ENCODE measurements at regions not wholly inside any gene's neighbourhood (a gene's known extent, or its start where the extent isn't known, plus 50 kb on each side); places are given as distances from the start of the nearest gene placed in this dataset.

DNA sequence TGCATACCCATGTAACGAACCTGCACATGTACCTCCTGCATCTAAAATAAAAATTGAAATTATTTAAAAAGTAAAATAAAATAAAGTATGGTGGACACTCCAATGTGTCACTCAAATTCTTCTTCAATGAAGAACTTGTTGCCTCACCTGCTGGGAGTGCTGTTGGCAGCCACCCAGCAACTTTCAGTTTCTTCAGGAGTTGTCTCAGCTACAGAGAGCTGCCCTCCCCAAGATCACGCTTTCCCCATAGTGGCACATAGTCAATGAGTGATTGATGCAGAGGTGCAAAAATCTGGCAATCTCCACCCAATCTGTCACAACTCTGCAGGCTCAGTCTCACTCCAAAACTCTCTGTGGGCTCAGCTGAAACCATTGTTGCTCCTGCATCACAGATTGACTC, 92.3 kb upstream of the C11orf87 start:
- TF ChIP-seq POLR2AphosphoS5 (IDR thresholded peaks at IDR 0.05; ENCODE audit: low read depth, low read length) (no peak), POLR2A (IDR thresholded peaks at IDR 0.05; ENCODE audit: low read depth, low read length) (no peak), TAF1 (IDR thresholded peaks at IDR 0.05; ENCODE audit: borderline replicate concordance, low read depth, low read length) (no peak)
- FAIRE-seq (no peak), DNase-seq (ENCODE audit: insufficient read length) (no peak)

DNA sequence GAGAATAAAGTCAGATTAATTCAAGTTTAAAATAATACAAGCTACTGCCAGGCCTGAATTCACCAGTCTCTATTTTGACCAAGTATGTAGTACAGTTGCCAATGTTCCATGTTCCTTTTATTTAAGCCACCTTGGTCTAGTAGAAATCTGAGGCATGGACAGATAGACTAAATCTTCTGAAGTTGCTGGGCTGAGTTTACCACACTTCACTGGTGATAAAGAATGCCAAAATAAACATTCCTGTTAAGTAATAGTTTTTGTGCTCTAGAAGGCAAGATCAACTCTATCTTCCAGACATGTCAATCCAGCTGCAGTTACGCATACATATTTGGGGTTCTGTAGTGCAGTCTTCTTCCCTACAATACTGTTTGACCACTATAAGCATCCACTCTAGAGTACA, 83.9 kb upstream of the C11orf87 start:
- TF ChIP-seq TAF1 (IDR thresholded peaks at IDR 0.05; ENCODE audit: borderline replicate concordance, low read depth, low read length) (no peak), POLR2AphosphoS5 (IDR thresholded peaks at IDR 0.05; ENCODE audit: low read depth, low read length) (no peak), POLR2A (IDR thresholded peaks at IDR 0.05; ENCODE audit: low read depth, low read length) (no peak)
- DNase-seq (ENCODE audit: insufficient read length) (no peak), FAIRE-seq (no peak)

DNA sequence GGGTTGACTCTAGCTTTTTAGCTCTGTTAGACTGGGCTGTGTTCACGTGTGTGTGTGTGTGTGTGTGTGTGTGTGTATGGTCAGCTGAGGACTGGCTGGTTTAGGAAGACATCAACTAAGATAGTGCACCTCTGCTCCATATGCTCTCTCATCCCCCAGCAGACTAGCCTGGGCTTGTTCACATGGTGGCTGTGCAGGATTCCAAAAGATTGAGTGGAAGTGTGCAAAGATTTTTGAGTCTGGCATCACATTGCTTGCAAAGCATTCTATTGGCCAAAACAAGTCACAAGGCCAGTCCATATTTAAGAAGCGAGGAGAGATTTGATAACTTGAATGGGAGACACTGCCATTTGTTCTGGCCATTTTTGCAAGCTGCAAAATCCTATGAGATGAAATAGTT, 79.7 kb upstream of the C11orf87 start:
- DNase-seq (ENCODE audit: insufficient read length) (no peak), FAIRE-seq (no peak)
- TF ChIP-seq POLR2AphosphoS5 (IDR thresholded peaks at IDR 0.05; ENCODE audit: low read depth, low read length) (no peak), POLR2A (IDR thresholded peaks at IDR 0.05; ENCODE audit: low read depth, low read length) (no peak), TAF1 (IDR thresholded peaks at IDR 0.05; ENCODE audit: borderline replicate concordance, low read depth, low read length) (no peak)

DNA sequence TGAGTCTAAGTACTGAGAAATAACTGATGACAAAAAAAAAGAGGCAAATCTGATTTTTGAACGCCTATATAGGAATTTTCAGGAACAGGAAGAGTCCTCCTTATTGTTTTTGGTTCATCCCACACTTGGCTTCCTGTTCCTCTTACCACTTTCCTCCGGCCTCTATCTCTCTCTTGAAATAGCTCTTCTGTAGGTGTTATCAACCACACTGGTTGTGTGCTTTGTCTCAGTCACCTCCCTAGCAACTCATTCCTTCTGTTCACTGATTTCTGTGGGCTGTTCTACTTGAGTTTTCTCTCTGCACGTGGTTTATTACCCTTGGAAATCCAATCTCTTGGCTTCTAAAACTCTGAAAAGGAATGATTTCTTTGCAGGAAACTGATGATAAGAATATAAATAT, 78.7 kb upstream of the C11orf87 start:
- FAIRE-seq = no peak
- TF ChIP-seq TAF1 (IDR thresholded peaks at IDR 0.05; ENCODE audit: borderline replicate concordance, low read depth, low read length) (no peak), POLR2AphosphoS5 (IDR thresholded peaks at IDR 0.05; ENCODE audit: low read depth, low read length) (no peak), POLR2A (IDR thresholded peaks at IDR 0.05; ENCODE audit: low read depth, low read length) (no peak)
- no peak for DNase-seq (ENCODE audit: insufficient read length)

DNA sequence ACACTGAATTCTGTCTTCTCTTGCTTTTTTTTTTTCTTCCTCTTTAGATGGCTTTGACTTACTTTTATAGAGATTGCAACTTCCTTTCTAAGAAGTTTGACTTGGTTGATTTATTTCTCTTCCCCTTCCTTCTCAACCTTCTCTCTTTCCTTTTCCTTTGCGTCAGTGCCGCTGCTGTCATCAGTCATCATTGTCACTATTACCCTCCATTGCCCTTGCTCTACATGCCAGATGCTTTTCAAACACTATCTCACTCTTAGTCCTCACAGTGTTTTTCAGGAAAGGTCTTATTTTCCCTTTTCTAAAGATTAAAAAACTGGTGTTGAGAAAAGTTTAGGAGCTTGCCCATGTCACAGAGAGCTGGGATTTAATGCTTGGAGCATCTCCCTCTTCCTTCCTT, 74.7 kb upstream of the C11orf87 start:
- no peak for DNase-seq (ENCODE audit: insufficient read length)
- no peak for FAIRE-seq
- no peak for TF ChIP-seq POLR2A (IDR thresholded peaks at IDR 0.05; ENCODE audit: low read depth, low read length)
- no peak for TF ChIP-seq TAF1 (IDR thresholded peaks at IDR 0.05; ENCODE audit: borderline replicate concordance, low read depth, low read length)
- TF ChIP-seq POLR2AphosphoS5 (IDR thresholded peaks at IDR 0.05; ENCODE audit: low read depth, low read length) = no peak

DNA sequence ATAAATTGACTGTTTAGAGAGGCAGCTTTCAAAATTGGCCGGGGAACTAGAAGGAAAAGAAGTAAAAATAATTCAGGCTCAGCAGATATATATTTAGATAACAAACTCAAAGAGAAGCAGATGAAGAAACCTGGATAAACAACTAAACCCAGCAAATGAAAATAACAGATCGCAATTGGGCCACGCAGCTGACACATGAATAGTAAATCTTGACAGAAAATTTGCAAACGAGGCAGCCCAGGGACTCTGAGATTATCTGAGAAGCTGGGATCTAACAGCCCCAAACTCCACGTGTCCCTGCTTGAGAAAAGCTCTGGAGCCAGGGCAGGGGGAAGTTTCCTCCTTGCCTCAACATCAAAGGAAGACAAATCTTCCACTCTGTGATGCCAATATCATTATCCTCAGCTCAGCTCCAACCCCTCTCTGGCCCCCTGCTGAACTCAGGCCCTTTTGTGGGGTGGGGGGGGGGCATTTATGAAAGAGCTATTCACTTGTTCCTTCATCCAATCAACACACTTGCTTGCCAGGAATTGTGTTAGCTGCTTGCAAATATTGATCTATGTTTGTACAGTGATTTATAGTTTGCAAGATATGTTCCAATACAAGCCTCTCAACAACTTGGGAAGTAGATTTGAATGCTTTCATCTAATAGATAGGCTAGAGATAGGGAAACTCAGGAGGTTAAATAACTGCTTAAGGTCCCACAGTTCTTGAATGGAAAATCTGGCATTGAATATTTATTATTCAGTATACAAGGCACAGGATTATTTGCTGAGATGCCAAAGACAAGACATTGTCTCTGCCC, 72.5 kb upstream of the C11orf87 start:
- FAIRE-seq = no peak
- no peak for DNase-seq (ENCODE audit: insufficient read length)
- TF ChIP-seq TAF1 (IDR thresholded peaks at IDR 0.05; ENCODE audit: borderline replicate concordance, low read depth, low read length) (no peak), POLR2AphosphoS5 (IDR thresholded peaks at IDR 0.05; ENCODE audit: low read depth, low read length) (no peak), POLR2A (IDR thresholded peaks at IDR 0.05; ENCODE audit: low read depth, low read length) (no peak)

DNA sequence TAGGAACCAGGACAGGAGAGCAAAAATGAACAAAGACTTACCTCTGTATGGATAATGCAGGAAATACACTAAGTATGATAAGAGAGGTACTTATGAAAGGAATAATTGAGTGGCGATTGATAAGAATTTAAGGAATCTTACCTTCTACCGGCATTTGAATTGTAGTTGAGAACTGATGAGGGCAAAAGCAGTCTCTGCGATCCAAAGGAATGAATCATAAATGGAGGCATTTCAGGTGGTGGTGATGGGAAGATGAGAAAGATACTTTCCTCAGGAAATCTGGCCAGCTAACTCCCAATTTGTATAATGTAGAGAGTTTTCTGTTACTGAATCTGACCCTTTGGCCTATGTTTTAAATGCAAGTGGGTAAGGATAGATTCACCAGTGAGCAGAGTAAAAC, 71.9 kb upstream of the C11orf87 start:
- TF ChIP-seq TAF1 (IDR thresholded peaks at IDR 0.05; ENCODE audit: borderline replicate concordance, low read depth, low read length) (no peak), POLR2A (IDR thresholded peaks at IDR 0.05; ENCODE audit: low read depth, low read length) (no peak), POLR2AphosphoS5 (IDR thresholded peaks at IDR 0.05; ENCODE audit: low read depth, low read length) (no peak)
- FAIRE-seq (no peak), DNase-seq (ENCODE audit: insufficient read length) (no peak)

DNA sequence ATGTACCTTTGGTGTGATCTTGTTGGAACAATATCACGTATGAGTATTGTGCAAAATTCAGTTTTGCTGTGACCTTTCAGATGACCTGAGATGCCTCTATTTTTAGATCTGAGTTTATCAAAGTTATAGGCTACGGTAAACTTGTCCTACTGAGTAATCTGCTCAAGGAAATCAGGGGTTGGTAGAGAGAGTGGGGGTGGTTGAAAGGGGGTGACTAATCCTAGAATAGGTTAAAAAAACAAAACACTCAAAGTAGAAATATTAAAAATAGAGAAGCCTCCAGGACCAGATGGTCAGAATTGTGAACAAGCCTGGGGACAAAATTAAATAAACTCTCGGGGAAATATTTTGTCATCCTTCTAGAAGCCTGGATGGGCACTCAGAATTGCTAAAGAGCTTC, 59.9 kb upstream of the C11orf87 start:
- FAIRE-seq (no peak), DNase-seq (ENCODE audit: insufficient read length) (no peak)
- TF ChIP-seq TAF1 (IDR thresholded peaks at IDR 0.05; ENCODE audit: borderline replicate concordance, low read depth, low read length) (no peak), POLR2A (IDR thresholded peaks at IDR 0.05; ENCODE audit: low read depth, low read length) (no peak), POLR2AphosphoS5 (IDR thresholded peaks at IDR 0.05; ENCODE audit: low read depth, low read length) (no peak)

DNA sequence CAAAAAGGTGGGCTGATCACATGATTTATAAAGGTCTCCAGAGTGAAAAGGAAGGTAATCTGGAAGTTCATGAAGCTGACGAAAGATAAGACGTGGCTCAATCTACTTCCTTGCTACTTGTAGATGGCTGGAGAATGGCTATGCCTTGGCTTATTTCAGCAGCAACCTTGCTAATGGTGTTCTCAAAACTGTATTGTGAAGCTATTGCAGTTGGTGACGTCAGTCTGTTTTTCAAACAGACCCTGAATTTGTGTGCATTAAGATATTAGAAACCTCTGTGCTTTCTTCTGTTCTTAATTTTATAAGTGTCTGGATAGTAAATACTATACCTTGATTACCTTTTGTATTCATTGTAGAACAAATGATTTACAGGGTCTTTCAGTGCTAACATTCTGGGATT, 58.3 kb upstream of the C11orf87 start:
- FAIRE-seq = no peak

DNA sequence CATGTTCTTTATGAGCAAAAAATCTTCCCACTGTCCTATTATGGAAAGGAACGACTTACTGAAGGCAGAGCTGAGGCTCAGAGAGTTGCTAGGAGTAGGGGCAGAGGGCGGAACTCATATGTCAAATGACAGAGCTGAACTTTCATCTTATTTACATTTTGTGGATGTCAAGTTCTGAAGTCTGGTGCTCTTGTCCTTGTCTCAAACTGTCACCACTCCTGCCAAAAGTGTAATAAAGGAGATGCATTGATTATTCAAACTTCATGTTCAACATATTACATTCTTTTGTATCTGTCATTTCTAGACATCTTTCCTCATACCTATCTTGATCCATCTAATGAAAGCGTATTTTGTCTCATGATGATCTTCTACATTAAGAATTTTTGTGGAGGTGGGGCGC, 57.1 kb upstream of the C11orf87 start:
- FAIRE-seq = no peak
- TF ChIP-seq POLR2AphosphoS5 (IDR thresholded peaks at IDR 0.05; ENCODE audit: low read depth, low read length) = no peak
- no peak for TF ChIP-seq TAF1 (IDR thresholded peaks at IDR 0.05; ENCODE audit: borderline replicate concordance, low read depth, low read length)
- no peak for TF ChIP-seq POLR2A (IDR thresholded peaks at IDR 0.05; ENCODE audit: low read depth, low read length)
- no peak for DNase-seq (ENCODE audit: insufficient read length)

More for the DNA sequence above, 58.3 kb upstream of the C11orf87 start:
- TF ChIP-seq POLR2A (IDR thresholded peaks at IDR 0.05; ENCODE audit: low read depth, low read length) (no peak), POLR2AphosphoS5 (IDR thresholded peaks at IDR 0.05; ENCODE audit: low read depth, low read length) (no peak), TAF1 (IDR thresholded peaks at IDR 0.05; ENCODE audit: borderline replicate concordance, low read depth, low read length) (no peak)
- DNase-seq (ENCODE audit: insufficient read length) = no peak

DNA sequence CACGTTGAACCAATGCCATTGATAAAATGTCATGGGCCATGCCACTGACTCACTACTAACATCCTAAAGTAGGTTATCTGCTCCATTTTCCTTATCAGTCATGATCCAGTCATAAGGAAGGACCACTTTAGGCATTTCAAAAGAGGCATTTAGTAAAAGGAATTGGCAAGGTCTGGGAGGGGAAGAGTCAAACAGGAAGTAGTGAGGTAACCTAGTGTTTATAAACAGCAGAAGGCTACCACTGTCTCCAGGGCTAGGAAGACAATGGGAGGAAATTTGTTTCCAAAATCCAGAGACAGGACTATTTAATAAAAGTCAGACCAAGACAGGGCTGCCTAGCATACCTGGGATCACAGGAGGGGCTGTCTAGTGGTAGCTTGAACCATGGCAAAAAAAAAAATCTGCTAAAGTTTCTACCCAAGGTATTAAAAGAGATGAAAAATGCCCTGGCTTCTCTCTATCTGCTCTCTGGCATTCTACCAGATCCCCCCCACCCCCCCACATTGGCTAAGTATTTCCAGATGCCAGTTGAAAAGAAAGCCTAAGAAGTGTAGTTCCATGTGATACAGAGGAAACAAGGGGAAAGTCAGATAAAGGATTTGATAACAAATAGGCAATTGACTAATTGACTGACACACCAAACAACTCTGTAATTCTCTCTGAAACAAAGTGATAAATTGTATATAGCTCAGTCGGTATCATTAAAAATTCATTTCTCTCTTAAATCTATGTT, 50.4 kb upstream of the C11orf87 start:
- FAIRE-seq = no peak
- no peak for TF ChIP-seq POLR2AphosphoS5 (IDR thresholded peaks at IDR 0.05; ENCODE audit: low read depth, low read length)
- TF ChIP-seq TAF1 (IDR thresholded peaks at IDR 0.05; ENCODE audit: borderline replicate concordance, low read depth, low read length) = no peak
- no peak for TF ChIP-seq POLR2A (IDR thresholded peaks at IDR 0.05; ENCODE audit: low read depth, low read length)
- DNase-seq (ENCODE audit: insufficient read length) = no peak

All from GM12892 (cell line).